ENCODE measurements at regions not wholly inside any gene's neighbourhood (a gene's known extent, or its start where the extent isn't known, plus 50 kb on each side); places are given as distances from the start of the nearest gene placed in this dataset.

GRCh38 chr12:28828318-28828717 is 320.8 kb upstream of the FAR2 start:
- DNase-seq (ENCODE audit: low spot score), result no peak
- CTCF ChIA-PET, result no interaction called here
- no peak overlapping the region for H3K4me3 ChIP-seq (ENCODE audit: low read depth, low read length, poor library complexity, severe bottlenecking)
- no peaks in the 10 kb centered on the region for H3K27me3 ChIP-seq (replicated peaks; ENCODE audit: insufficient read depth, low read depth, low read length, poor library complexity)
- no peaks in the 10 kb centered on the region for H3K36me3 ChIP-seq (ENCODE audit: insufficient read depth, low read length, poor library complexity, severe bottlenecking)
- H3K27ac ChIP-seq (ENCODE audit: low read depth, low read length, poor library complexity, severe bottlenecking), result no peak overlapping the region
- TF ChIP-seq CTCF (conservative IDR thresholded peaks at IDR 0.05; ENCODE audit: low read depth, low read length) (no peak), EZH2 (IDR thresholded peaks at IDR 0.05; ENCODE audit: borderline replicate concordance, low read depth, low read length, poor library complexity, severe bottlenecking) (no peak)
- no TSS peak for BruUV-seq (replicated peaks)
- POLR2A ChIA-PET (ENCODE audit: low non-redundant PET), result no interaction called here
- no peaks in the 10 kb centered on the region for H3K4me1 ChIP-seq (ENCODE audit: insufficient read depth, low read length, poor library complexity, severe bottlenecking)
- intact Hi-C loops (cut with micrococcal nuclease; ENCODE audit: unreplicated experiment), result no loop called here
- no peaks in the 10 kb centered on the region for H3K9me3 ChIP-seq (ENCODE audit: low read depth, low read length, poor library complexity, severe bottlenecking)

GRCh38 chr12:28830491-28830890 is 318.6 kb upstream of the FAR2 start:
- POLR2A ChIA-PET (ENCODE audit: low non-redundant PET), result no interaction called here
- CTCF ChIA-PET, result interaction anchor here (0.5 kb wide), 1 partner anchor 161 kb away, joined by 3 read pairs; no protein-coding TSS in a partner anchor
- no peak for DNase-seq (ENCODE audit: low spot score)

GRCh38 chr12:28844718-28845117 is 304.4 kb upstream of the FAR2 start:
- no peaks in the 10 kb centered on the region for H3K36me3 ChIP-seq (ENCODE audit: insufficient read depth, low read length, poor library complexity, severe bottlenecking)

More at GRCh38 chr12:28830491-28830890, 318.6 kb upstream of the FAR2 start:
- Histone ChIP-seq H3K27ac (ENCODE audit: low read depth, low read length, poor library complexity, severe bottlenecking) (no peak overlapping the region), H3K9me3 (ENCODE audit: low read depth, low read length, poor library complexity, severe bottlenecking) (no peaks in the 10 kb centered on the region), H3K36me3 (ENCODE audit: insufficient read depth, low read length, poor library complexity, severe bottlenecking) (no peaks in the 10 kb centered on the region), H3K4me3 (ENCODE audit: low read depth, low read length, poor library complexity, severe bottlenecking) (no peak overlapping the region), H3K4me1 (ENCODE audit: insufficient read depth, low read length, poor library complexity, severe bottlenecking) (no peaks in the 10 kb centered on the region), H3K27me3 (replicated peaks; ENCODE audit: insufficient read depth, low read depth, low read length, poor library complexity) (no peaks in the 10 kb centered on the region)
- BruUV-seq (replicated peaks), result no TSS peak
- intact Hi-C loops (cut with micrococcal nuclease; ENCODE audit: unreplicated experiment), result no loop called here
- TF ChIP-seq EZH2 (IDR thresholded peaks at IDR 0.05; ENCODE audit: borderline replicate concordance, low read depth, low read length, poor library complexity, severe bottlenecking) (no peak), CTCF (conservative IDR thresholded peaks at IDR 0.05; ENCODE audit: low read depth, low read length) (no peak)

More at GRCh38 chr12:28844718-28845117, 304.4 kb upstream of the FAR2 start:
- Histone ChIP-seq H3K27ac (ENCODE audit: low read depth, low read length, poor library complexity, severe bottlenecking) (no peak overlapping the region), H3K4me3 (ENCODE audit: low read depth, low read length, poor library complexity, severe bottlenecking) (no peak overlapping the region), H3K4me1 (ENCODE audit: insufficient read depth, low read length, poor library complexity, severe bottlenecking) (no peaks in the 10 kb centered on the region), H3K9me3 (ENCODE audit: low read depth, low read length, poor library complexity, severe bottlenecking) (no peaks in the 10 kb centered on the region), H3K27me3 (replicated peaks; ENCODE audit: insufficient read depth, low read depth, low read length, poor library complexity) (no peaks in the 10 kb centered on the region)
- no peak for TF ChIP-seq CTCF (conservative IDR thresholded peaks at IDR 0.05; ENCODE audit: low read depth, low read length)
- no peak for TF ChIP-seq EZH2 (IDR thresholded peaks at IDR 0.05; ENCODE audit: borderline replicate concordance, low read depth, low read length, poor library complexity, severe bottlenecking)
- no peak for DNase-seq (ENCODE audit: low spot score)
- CTCF ChIA-PET, result no interaction called here
- no TSS peak for BruUV-seq (replicated peaks)
- intact Hi-C loops (cut with micrococcal nuclease; ENCODE audit: unreplicated experiment), result no loop called here
- POLR2A ChIA-PET (ENCODE audit: low non-redundant PET), result no interaction called here
